ENCODE measurements at regions not wholly inside any gene's neighbourhood (a gene's known extent, or its start where the extent isn't known, plus 50 kb on each side); places are given as distances from the start of the nearest gene placed in this dataset.

DNA sequence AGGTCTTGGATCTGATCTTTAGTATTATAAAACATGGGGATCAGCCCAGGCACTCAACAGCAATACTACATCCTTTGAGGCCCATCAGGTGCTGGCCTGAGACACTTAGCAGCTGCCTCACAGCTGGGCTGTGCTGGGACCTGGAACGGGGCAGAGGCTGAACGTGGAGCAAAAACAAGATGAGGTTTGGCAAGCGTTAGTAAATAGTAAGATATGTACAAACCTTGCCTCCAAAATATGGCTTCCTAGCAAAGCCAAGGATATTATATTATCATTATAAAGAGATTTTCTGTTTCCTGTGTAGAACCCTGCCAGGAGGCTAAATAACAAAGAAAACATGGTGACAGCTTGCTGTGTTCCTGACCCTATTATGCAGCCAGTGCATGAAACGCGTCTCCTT is 60.0 kb upstream of the SPON1 start:
- DNase-seq = peak; percentile 41

DNA sequence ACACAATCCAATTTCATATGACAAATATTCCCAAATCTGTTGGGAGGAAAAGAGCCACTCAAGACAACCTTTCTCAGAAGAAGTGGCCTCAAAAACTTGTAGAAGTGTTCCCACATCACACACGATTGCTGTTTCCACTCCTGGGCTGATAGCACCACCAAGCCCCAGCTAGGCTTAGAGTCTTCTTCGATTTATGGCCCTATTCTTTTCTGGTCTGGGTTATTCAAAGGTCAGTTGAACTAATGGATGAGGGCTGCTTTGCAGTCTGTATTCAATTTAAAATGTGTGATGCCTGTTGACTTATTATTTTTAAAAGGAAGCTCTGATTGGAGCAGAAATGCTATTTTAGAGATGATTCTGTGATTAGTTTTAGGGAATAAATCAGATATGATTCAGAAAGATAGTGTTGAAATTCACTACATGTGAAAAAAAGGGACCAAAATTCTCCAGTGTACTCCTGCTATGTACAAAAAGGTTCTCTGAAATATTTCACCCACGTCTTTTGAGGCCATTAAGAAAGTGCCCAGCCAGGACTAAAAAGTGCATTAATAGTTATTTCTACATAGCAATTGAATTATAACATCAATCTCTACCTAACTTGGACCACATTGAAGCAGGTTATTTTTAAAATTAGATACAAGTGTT is 57.3 kb upstream of the SPON1 start:
- DNase-seq (no peak), ATAC-seq (no peak)
- intact Hi-C loops (cut with micrococcal nuclease) = no loop called here

More for the DNA sequence above, 60.0 kb upstream of the SPON1 start:
- intact Hi-C loops (cut with micrococcal nuclease) = no loop called here
- ATAC-seq = peak; percentile 88

DNA sequence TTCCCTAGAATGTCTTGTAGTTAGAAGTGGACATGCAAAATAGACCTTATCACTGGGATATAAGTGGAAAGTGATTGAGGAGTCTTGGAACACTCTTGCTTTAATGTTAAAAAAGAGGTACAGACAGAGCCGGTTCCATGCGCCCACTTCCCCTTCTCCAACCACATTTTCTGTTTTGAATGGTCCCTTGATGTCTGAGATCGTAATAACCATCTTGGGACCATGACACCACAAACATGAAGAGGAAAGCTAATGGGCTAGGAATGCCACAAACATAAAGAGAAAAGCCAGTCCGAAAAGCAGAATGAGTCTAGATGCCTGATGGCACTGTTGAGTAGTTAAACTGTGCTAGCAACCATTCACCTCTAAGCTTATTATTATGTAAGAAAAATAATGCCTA is 54.8 kb upstream of the SPON1 start:
- intact Hi-C loops (cut with micrococcal nuclease) = no loop called here
- ATAC-seq (no peak), DNase-seq (no peak)

DNA sequence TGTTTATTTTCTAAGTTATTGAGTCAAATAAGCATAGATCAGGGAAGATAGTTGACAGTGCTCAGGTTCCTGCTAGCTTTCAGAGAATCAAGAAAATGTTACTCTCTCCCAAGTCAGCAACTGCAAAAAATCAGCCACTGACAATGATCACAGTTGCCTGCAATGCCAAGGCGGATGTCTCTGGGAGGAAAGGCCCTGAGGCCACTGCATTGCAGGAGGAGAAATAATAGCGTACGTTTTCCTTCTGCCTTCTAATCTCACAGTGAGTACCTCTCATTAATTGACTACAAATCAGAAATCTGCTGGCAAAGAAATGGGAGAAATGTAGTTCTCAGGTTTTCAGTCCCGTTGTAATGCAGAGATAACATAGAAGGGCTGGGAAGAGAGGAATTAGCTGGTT is 54.0 kb upstream of the SPON1 start:
- ATAC-seq = no peak
- no peak for DNase-seq
- intact Hi-C loops (cut with micrococcal nuclease) = no loop called here
